Stimulated activated CD8-positive, alpha-beta memory T cell treated with anti-CD3 and anti-CD28 coated beads, Interleukin-2, amount 100 ng/mL, for 48 hours (primary cell): ENCODE measurements at regions not wholly inside any gene's neighbourhood (a gene's known extent, or its start where the extent isn't known, plus 50 kb on each side); places are given as distances from the start of the nearest gene placed in this dataset.

Source experiments
- DNase-seq, 2 donors: peaks; one replicate each; pipeline ENCODE4 v3.0.0-alpha.2; 2020; ENCODE audit warnings: low read depth in 2 of 2

DNA sequence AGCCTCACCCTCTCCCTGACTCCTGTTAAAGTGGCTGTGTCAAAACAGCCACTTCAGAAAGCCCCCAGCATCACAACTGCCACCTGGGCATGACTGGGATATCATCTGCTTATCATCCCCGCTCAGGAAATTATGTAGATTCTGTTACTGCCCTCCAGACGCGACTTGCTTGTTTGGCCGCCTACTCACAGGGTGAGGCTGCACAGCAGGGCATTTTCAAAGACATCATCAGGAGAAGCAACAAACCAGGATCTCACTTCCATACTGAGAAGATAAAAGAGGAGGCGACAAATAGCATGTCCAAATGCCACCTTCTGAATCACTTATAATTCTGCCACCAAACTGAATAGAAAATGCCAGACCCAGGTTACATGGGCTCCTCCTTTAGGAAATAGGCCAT lies 94.8 kb downstream of the MIS18A start:
- no peak for DNase-seq

DNA sequence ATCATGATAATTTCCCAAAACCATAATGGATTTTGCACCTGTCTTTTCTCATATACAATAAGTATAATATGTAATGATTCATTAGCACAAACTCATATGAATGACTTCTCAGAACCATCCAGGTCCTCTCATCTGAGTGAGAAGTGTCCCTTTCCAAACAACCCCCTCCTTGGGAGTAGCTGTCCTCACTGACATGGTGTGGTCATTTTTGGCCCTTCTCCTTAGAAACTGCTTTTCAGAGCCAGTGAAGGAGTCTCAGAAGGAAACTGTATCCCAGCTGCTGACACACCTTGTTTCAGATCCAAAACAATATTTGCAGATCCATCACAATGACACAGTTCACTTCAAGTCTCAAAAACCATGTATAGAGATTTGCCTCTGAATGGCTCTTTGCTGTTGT lies 95.5 kb downstream of the MIS18A start:
- no peak for DNase-seq

DNA sequence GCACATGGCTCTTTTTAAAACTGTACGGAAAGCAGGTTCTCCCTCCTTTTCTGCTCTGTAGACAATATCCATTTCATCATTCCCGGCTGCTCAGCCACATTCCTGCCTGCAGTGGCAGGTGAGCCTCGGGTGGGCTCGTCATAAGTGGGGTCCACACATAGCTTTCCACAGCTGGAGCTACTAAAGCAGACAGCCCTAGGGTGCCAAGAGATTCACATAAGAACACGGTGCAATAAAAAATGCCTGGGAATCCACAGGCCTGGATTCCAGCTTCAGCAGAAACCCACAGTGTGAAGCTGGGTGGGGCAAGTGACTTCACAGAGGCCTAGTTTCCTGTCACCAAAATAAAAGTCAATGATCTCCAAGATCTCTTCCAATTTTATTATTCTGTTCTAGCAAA lies 96.4 kb downstream of the MIS18A start:
- no peak for DNase-seq

DNA sequence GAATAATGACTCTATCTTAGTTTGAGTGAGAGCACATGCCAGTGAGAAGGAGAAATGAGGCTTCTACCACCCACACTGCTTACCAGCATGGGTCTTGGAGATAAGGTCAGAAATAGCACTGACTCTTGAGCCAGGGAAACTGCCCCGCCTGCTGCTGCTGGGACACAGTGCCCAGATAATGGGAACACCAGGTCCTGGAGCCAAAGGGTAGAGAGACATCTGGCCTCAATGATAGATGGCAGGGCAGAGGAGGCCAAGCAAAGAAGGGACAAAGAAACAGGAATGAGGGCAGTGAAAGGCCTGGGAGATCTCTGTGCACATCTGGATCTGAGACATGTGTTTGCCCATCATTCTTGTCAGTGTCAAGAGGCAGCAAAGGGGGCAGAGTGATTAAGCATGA lies 97.4 kb downstream of the MIS18A start:
- no peak for DNase-seq

DNA sequence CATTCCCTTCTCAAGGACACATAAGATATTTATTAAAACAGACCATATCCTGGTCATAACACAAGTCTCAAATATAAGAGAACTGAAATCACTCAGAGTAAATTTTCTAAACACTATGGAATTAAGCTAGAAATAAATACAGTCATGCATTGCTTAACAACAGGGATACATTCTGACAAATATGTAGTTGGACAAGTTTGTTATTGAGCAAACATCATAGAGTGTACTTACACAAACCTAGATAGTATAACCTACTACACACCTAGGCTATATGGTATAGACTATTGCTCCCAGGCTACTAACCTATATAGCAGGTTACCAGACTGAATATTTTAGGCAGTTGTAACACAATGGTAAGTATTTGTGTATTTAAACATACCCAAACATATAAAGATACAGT lies 104.0 kb downstream of the MIS18A start:
- DNase-seq = no peak

DNA sequence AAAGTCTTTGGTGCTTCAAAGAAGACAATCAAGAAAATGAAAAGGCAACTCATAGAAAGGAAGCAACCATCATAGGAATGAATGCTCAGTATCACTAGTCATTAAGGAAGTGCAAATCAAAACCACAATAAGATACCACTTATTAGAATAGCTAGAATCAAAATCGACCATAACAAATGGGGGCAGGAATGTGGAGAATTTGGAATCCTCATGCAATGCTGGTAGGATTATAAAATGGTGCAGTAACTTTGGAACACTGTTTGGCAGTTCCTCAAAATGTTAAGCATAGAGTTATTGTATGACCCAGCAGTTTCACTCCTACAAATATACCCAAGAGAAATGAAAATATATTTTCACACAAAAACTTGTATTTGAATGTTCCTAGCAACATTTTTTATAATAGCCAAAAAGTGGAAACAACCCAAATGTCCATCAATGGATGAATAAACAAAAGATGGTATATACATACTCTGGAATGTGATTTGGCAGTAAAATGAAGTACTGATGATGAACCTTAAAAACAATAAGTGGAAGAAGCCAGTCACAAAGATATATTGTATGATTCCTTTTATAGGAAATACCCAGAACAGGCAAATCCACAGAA lies 105.6 kb downstream of the MIS18A start:
- DNase-seq = no peak

DNA sequence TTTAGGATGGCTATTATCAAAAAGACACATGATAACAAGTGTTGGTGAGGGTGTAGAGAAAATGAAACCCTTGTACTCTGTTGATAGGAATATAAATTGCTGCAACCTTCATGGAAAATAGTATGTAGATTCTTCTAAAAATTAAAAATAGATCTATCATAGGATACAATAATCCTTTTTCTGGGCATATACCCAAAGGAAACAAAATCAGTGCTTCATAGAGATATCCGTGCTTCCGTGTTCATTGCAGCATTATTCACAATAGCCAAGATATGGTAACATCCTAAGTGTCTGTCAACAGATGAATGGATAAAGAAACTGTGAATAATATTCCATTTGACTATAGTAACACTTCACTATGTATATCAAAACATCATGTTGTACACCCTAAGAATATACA lies 106.7 kb downstream of the MIS18A start:
- DNase-seq = no peak

DNA sequence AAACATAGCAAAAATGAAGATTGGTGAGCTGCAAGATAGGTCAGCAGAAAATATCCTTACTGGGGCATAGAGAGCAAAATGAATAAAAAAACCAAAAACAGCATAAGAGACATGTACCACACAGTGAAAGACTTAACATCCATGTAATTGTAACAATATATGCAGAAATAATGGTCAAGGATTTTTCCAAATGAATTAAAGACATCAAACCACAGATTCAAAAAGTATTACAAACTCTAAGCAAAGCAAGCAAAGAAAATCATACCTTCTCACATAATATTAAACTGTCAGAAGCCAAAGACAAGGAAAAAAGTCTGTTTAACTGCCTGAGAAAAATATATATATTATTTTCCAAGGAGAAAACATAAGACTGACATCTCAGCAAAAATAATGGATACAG lies 111.3 kb downstream of the MIS18A start:
- DNase-seq = no peak

DNA sequence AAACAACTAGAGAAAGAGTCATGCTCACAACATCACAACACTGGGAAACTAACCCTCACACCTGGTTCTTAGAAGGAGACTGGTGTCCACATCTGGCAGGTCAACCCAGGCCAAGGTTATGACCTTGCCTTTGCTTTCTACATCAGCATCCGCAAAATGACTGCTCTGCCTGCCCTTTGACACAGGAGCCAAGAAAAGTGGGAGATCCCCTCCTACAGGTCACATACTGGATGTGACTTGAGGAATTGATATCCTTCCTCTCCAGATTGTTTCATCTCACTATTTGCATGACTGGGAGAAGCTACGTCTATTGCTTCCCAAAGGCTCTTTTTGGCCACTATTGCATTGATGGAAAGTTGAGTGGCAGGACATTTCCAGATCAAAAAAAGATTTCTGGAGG lies 115.5 kb downstream of the MIS18A start:
- no peak for DNase-seq

DNA sequence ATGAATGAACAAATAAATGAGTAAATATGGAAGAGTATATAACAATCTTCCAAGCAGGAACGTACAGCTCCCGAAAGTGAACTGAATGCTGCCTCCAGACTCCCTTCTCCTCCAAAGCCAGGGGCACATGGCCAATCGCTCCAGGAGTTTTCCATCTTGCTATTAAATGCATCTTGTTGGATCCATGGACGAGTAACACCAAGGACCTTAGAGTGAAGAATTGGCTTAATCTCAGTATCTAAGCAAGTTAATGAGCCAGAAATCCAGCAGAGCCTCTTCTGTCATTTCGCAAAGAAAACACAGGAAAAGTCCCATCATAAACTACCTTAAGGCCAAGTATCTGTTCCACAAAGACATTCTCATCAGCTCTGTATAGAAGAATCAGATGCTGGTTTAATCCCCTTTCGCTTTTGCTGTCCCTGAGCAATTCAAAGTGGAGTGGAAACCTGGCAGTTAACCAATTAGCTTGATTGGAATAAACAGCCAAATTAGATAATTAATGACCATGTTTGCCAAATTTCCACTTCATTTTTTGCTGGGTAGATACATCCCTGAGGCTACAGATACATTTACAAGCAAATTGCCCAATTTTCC lies 116.0 kb downstream of the MIS18A start:
- no peak for DNase-seq

DNA sequence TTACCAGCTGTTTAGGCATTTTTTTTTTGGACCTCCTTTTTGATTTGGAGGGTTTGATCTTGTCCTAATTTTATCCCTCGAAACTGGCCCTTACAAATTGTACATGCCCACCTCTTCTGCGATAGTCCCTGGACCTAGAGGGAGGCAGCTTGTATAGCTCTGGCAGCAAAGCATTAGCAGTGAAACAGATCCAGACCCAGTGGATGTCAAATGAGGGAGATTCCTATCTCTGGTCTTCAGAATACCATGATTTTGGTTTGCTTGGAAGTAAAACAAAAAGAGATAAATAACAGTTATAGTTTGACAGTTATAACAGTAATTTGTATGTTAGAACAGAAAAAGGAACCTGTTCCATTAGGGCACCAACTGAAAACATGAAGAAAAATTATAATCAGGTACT lies 123.6 kb downstream of the MIS18A start:
- no peak for DNase-seq

DNA sequence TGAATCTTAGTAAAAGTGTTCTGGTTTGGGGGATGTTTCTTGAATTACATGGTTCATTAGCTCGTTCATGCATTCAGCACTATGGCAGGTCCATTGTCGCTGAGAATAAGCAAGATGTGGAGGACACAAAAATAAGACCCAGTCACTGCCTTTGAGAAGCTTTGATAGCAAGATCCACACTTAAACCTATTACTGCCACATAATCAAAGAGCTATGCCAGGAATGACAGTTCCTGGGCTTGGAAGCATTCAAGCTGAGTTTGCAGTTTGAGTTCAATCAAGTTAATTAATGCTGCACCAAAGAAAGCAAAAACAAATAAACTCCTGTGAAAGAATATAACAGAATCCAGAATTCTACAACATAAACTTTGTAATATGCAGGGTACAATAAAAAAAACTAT lies 131.8 kb downstream of the MIS18A start:
- no peak for DNase-seq

DNA sequence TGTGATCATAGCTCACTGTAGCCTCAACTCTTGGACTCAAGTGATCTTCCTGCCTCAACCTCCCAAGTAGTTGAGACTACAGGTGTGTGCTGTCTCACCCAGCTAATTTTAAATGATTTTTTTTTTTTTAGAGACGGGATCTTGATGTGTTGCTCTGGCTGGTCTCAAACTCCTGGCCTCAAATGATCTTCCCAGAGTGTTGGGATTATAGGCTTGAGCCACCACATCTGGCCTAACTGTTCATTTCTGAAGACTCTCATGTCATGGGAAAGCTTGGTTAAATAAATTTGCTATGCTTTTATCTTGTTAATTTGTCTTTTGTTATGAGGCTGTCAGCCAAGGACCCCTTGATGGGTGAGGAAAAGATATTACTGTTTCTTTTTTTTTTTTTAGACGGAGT lies 134.0 kb downstream of the MIS18A start:
- no peak for DNase-seq

DNA sequence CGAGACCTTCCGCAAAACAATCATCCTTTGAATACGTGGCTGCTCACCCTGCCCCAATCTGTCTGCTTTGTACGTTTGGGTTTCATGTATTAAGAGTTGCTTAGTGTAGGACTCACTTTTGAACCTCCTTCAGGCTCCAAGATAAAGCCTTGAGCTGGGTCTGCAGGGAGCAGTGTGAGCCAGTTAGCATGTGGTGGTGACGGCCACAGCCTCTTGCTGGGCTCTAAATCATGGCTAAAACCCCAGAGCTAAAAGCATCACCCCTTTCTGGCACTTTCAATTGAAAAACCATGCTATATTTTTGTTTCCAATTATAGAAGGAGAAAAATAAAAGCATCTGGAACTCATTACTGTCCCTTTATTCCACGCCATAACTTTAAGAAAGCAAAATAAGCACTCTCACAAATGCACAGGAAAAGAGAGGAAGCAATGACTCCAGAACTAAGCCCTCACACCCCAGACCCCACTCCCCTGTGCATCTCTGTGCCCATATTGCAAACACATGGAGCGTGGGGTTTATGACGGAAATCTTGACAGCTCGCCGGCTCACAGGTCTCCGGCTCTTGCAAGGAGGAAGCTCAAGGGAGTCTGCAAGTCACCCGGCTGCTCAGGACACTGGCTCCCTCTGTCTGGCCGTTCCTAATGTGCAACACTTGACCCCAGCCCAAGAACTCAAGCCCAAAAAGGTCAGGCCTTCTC lies 135.5 kb downstream of the MIS18A start:
- no peak for DNase-seq

DNA sequence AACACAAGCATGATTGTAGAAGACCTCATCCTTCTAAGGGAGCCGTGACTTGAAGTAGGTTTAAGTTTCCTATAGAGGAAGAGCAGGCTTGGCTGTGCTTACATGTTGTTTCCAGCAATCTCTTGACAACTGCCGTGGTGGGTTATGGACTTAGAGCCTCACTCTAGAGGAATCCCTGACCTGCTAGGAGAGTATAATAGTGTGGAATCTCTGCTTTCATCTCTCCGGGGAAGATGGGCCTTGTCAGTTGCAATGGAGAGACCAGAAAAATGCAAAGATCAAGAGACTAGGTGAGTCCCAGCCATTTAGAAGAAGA lies 137.6 kb downstream of the MIS18A start:
- no peak for DNase-seq

DNA sequence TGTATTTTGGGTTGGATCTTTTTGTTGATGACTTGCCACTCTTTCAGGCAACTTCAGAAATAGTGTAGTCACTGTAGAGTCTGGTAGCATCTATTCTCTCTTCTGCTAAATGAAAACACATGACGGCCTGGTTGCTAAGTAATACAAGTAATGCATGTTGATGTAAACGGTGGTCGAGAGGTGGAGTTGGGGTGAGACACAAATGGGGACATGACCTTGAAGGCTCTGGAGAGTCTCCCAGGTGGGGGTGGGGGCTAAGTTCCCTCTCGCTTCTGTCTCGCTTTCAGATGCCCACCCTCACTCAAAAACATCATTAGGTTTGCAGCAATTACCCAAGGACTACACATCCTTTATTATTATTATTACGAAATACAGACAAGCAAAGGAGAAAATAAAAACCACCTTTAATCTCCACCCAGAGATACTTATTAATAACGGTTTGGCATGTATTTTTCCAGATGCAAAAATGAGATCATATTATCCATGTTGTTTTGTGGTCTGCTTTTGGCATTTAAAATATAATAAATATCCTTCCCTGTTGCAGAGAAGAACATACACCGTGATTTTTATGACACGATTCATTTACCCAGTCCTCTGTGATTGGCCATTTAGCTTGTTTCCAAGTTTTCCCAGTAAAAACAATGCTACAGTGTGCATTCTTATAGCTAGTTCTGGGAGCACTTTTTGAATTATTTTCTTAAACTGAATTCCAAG lies 138.1 kb downstream of the MIS18A start:
- no peak for DNase-seq

DNA sequence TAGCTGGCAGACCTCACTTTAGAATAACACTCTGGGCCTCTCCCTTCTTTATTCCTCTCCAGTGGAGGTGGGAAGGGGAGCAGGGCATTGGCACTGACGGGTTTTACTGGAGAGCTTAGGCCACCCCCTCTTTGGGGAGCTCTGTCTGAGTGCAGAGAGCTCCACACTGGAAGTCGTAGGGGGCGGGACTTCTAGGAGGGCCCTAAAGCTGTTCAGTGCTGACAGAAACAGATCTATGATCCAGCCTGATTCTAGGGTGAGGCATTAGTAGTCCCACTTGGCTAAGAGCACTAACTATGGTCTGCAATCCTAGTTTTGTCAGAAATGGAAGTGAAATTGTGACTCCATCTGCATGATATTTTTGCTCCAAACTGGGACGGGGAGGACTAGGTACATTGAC lies 138.7 kb downstream of the MIS18A start:
- DNase-seq = no peak

DNA sequence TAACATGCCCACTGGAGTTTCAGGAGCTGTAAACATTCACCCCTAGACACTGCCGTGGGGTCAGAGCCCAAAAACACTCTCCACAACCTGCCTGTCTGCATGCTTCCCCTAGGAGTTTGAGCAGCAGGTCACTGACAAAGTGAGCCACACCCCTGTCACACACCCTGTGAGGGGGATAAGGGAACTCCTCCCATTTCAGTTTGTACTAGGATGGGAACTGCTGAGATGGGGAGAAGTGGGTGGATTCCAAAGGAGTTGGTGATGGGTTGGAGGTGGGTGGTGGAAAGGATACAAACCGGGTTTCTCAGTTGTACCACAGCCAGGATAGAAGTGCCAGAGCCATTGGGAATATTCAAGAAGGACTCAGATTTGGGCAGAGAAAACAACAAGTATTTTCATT lies 140.2 kb downstream of the MIS18A start:
- no peak for DNase-seq

DNA sequence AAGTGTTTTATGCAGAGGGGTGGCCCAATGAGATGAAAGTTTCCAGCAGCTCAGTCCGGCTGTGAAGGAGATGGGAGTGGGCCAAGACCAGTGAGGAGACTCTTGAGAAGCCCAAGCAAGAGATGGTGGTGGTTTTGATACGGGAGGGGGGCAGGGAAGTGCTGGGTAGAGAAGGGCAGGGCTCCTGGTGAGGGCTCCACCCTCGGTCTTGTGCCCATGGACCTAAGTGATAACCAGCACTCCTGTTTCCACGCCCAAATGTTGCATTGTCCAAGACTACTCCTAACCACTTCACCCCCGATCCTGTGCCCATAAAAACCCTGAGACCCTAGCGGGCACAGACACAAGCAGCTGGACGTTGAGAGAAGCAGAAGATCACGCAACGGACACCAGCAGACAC lies 140.9 kb downstream of the MIS18A start:
- no peak for DNase-seq

DNA sequence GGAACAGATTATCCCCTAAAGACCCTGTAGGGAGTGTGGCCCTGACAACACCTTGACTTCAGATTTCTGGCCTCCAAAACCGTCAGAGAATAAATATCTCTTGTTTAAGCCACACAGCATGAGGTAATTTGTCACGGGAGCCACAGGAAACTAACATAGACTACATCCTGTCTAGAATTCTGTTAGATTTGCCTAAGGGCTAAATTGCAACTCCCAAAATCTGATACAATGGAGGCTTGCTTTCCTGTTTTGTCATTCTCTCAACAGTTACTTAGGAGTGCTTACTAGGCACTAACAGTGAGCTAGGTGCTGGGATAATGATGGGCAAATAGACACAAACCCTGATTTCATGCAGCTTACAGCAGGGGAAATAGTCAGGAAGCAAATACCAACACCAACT lies 141.6 kb downstream of the MIS18A start:
- no peak for DNase-seq

DNA sequence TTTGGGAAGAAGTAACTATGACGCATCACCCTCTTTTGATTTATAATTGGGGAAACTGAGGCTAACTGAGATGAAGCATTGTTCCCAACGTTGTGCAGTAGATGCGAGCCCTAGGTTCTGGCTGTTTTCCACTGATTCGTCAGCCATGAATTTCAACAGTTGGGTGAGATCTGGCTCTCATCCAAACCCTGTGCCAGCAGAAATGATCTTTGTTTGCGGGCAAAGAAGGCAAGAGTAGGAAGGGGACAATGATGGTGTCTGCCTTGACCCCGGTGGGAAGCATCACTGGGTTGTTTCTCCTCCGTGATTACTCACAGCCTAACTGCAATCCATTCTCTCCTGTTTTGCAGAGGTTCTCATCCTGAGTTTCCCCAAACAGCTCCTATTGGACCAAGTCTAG lies 142.3 kb downstream of the MIS18A start:
- DNase-seq = no peak

DNA sequence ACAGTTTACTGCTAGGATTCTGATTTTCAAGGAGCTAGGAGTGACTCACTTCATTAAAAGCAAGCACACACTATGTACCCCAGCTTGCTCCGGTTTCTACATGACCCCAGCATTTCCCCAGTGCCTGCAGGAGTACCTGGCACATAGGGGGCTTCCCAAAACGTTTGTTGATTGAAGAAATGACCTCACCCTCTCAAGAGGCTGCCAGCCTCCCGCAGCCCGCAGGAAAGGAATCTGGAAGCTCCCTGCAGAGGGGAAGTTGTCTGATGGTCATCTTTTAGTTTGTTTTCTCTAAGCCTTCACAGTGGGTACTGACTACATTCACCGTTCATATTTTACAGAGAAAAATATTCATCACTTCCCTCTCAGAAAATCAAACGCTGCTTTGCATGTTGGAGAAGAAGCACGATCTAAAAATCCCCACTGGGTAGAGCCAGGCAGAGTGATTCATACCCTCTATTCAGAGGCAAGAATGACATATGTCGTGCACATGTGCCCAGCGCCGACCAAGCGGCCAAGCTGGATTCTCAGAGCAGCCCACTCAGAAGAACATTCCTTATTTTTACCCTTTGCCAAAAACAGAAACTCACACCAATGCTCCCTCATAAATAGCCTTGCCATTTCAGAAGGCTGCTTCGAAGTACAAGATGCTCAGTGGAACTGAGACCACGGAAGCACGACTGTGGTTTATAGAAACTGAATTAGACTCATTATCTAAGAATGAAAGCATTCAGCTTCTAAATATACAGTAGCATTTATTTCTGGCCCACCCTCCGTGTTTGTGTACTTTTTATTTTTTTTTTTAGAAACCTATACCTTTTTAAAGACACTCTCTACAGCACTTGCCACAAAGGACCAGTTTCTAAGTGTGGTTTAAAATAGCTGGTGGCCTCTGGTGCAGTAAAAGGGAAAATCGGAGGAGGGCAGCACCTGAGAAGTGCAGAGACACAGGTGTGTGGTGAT lies 143.2 kb downstream of the MIS18A start:
- DNase-seq = no peak
